ENCODE measurements at regions not wholly inside any gene's neighbourhood (a gene's known extent, or its start where the extent isn't known, plus 50 kb on each side); places are given as distances from the start of the nearest gene placed in this dataset.

DNA sequence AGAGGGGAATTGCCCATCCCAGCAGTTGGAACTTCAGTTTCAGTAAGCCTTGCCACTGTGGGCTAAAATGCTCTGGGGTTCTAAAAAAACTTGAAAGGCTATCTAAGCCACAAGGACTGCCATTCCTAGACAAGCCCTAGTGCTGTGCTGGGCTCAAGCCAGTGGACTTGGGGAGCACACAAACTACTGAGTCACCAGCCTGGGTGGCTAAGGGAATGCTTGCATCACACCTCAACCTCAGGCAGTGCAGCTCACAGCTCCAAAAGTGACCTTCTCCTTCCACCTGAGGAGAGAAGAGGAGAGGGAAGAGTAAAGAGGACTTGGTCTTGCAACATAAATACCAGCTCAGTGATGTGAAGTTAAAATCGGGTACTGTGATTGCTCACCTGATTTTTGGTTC lies 116.7 kb upstream of the GLRA2 start:
- H3K9me3 ChIP-seq (ENCODE audit: low read length), result no peaks in the 10 kb centered on the region
- TF ChIP-seq EZH2 (IDR thresholded peaks at IDR 0.05; ENCODE audit: borderline replicate concordance, insufficient read depth, low read length, poor library complexity, severe bottlenecking) (no peak), EP300 (conservative IDR thresholded peaks at IDR 0.05; ENCODE audit: poor library complexity, severe bottlenecking) (no peak), TAF1 (IDR thresholded peaks at IDR 0.05; ENCODE audit: low read depth) (no peak), MXI1 (conservative IDR thresholded peaks at IDR 0.05; ENCODE audit: poor library complexity, severe bottlenecking) (no peak), RAD21 (conservative IDR thresholded peaks at IDR 0.05) (no peak), SMC3 (conservative IDR thresholded peaks at IDR 0.05; ENCODE audit: poor library complexity) (no peak), POLR2AphosphoS5 (IDR thresholded peaks at IDR 0.05) (no peak)
- TF ChIP-seq, protein P1, sequence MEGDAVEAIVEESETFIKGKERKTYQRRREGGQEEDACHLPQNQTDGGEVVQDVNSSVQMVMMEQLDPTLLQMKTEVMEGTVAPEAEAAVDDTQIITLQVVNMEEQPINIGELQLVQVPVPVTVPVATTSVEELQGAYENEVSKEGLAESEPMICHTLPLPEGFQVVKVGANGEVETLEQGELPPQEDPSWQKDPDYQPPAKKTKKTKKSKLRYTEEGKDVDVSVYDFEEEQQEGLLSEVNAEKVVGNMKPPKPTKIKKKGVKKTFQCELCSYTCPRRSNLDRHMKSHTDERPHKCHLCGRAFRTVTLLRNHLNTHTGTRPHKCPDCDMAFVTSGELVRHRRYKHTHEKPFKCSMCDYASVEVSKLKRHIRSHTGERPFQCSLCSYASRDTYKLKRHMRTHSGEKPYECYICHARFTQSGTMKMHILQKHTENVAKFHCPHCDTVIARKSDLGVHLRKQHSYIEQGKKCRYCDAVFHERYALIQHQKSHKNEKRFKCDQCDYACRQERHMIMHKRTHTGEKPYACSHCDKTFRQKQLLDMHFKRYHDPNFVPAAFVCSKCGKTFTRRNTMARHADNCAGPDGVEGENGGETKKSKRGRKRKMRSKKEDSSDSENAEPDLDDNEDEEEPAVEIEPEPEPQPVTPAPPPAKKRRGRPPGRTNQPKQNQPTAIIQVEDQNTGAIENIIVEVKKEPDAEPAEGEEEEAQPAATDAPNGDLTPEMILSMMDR (IDR thresholded peaks at IDR 0.05; ENCODE audit: poor library complexity, severe bottlenecking), result no peak
- TF ChIP-seq, protein P2, sequence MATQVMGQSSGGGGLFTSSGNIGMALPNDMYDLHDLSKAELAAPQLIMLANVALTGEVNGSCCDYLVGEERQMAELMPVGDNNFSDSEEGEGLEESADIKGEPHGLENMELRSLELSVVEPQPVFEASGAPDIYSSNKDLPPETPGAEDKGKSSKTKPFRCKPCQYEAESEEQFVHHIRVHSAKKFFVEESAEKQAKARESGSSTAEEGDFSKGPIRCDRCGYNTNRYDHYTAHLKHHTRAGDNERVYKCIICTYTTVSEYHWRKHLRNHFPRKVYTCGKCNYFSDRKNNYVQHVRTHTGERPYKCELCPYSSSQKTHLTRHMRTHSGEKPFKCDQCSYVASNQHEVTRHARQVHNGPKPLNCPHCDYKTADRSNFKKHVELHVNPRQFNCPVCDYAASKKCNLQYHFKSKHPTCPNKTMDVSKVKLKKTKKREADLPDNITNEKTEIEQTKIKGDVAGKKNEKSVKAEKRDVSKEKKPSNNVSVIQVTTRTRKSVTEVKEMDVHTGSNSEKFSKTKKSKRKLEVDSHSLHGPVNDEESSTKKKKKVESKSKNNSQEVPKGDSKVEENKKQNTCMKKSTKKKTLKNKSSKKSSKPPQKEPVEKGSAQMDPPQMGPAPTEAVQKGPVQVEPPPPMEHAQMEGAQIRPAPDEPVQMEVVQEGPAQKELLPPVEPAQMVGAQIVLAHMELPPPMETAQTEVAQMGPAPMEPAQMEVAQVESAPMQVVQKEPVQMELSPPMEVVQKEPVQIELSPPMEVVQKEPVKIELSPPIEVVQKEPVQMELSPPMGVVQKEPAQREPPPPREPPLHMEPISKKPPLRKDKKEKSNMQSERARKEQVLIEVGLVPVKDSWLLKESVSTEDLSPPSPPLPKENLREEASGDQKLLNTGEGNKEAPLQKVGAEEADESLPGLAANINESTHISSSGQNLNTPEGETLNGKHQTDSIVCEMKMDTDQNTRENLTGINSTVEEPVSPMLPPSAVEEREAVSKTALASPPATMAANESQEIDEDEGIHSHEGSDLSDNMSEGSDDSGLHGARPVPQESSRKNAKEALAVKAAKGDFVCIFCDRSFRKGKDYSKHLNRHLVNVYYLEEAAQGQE (IDR thresholded peaks at IDR 0.05; ENCODE audit: borderline replicate concordance), result no peak
- H3K36me3 ChIP-seq (ENCODE audit: insufficient read depth, low read length), result no peaks in the 10 kb centered on the region
- H3F3A ChIP-seq (ENCODE audit: insufficient read depth, low read length, poor library complexity, severe bottlenecking), result no peaks in the 10 kb centered on the region
- H3K9ac ChIP-seq (ENCODE audit: low read length), result no peak overlapping the region
- no peaks in the 10 kb centered on the region for H3K79me2 ChIP-seq (replicated peaks; ENCODE audit: insufficient read depth, low read length)
- no peak overlapping the region for H3K4me3 ChIP-seq (ENCODE audit: low read length)
- no peaks in the 10 kb centered on the region for H3K27me3 ChIP-seq (ENCODE audit: insufficient read depth, low read depth, low read length)
- H3K27ac ChIP-seq (ENCODE audit: low read length), result no peak overlapping the region
- H2AFZ ChIP-seq (ENCODE audit: low read depth, low read length), result no peak overlapping the region
- H3K9me2 ChIP-seq (ENCODE audit: insufficient read depth, low read length), result no peaks in the 10 kb centered on the region
- H3K4me2 ChIP-seq (ENCODE audit: low read length), result no peak overlapping the region
- H4K20me1 ChIP-seq (ENCODE audit: insufficient read depth), result no peaks in the 10 kb centered on the region

DNA sequence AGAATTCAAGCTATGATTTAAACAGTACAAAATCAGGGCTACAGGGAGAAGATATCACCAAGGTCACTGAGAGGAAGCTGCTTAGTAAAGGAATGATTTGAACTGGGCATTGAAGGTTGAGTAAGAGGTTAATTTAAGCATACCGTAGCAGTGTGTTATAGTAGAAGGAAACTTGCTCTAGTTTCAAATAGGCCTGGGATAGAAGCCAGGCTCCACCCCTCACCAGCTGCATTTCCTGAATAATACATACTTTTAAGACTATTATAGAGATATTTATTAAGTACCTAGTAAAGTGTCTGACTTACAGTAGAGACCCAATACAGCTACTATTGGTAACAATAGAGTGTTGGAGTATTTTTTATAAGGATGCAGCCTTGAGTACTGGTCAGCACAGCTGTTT lies 118.0 kb upstream of the GLRA2 start:
- H3K9me2 ChIP-seq (ENCODE audit: insufficient read depth, low read length), result no peaks in the 10 kb centered on the region
- no peaks in the 10 kb centered on the region for H3K9me3 ChIP-seq (ENCODE audit: low read length)
- H3K27ac ChIP-seq (ENCODE audit: low read length), result no peak overlapping the region
- H3K4me3 ChIP-seq (ENCODE audit: low read length), result no peak overlapping the region
- H3K36me3 ChIP-seq (ENCODE audit: insufficient read depth, low read length), result no peaks in the 10 kb centered on the region
- H2AFZ ChIP-seq (ENCODE audit: low read depth, low read length), result no peak overlapping the region
- H3K27me3 ChIP-seq (ENCODE audit: insufficient read depth, low read depth, low read length), result no peaks in the 10 kb centered on the region
- no peak for TF ChIP-seq RAD21 (conservative IDR thresholded peaks at IDR 0.05)
- TF ChIP-seq SMC3 (conservative IDR thresholded peaks at IDR 0.05; ENCODE audit: poor library complexity), result no peak
- TF ChIP-seq EP300 (conservative IDR thresholded peaks at IDR 0.05; ENCODE audit: poor library complexity, severe bottlenecking), result no peak
- TF ChIP-seq, protein P2 (IDR thresholded peaks at IDR 0.05; ENCODE audit: borderline replicate concordance), result no peak
- no peak for TF ChIP-seq MXI1 (conservative IDR thresholded peaks at IDR 0.05; ENCODE audit: poor library complexity, severe bottlenecking)
- TF ChIP-seq EZH2 (IDR thresholded peaks at IDR 0.05; ENCODE audit: borderline replicate concordance, insufficient read depth, low read length, poor library complexity, severe bottlenecking), result no peak
- TF ChIP-seq TAF1 (IDR thresholded peaks at IDR 0.05; ENCODE audit: low read depth), result no peak
- no peak for TF ChIP-seq POLR2AphosphoS5 (IDR thresholded peaks at IDR 0.05)
- no peak overlapping the region for H3K9ac ChIP-seq (ENCODE audit: low read length)
- no peaks in the 10 kb centered on the region for H4K20me1 ChIP-seq (ENCODE audit: insufficient read depth)
- H3F3A ChIP-seq (ENCODE audit: insufficient read depth, low read length, poor library complexity, severe bottlenecking), result no peaks in the 10 kb centered on the region
- no peak overlapping the region for H3K4me2 ChIP-seq (ENCODE audit: low read length)
- H3K79me2 ChIP-seq (replicated peaks; ENCODE audit: insufficient read depth, low read length), result no peaks in the 10 kb centered on the region
